ENCODE measurements at regions not wholly inside any gene's neighbourhood (a gene's known extent, or its start where the extent isn't known, plus 50 kb on each side); places are given as distances from the start of the nearest gene placed in this dataset.

GRCh38 chr16:18059577-18059976 is 277.0 kb downstream of the NPIPA8 start:
- H3K27me3 Mint-ChIP-seq = peaks cover 11% of the 10 kb centered on the region
- ATAC-seq (ENCODE audit: low read depth) (no peak), DNase-seq (ENCODE audit: low spot score in 2 of 2) (no peak)
- no peak overlapping the region for H3K27ac Mint-ChIP-seq
- no peaks in the 10 kb centered on the region for H3K4me1 Mint-ChIP-seq
- peaks cover 6% of the 10 kb centered on the region for H3K9me3 Mint-ChIP-seq
- no peaks in the 10 kb centered on the region for H3K36me3 Mint-ChIP-seq
- no peak overlapping the region for H3K4me3 Mint-ChIP-seq

GRCh38 chr16:18059089-18059488 is 277.4 kb downstream of the NPIPA8 start:
- ATAC-seq (ENCODE audit: low read depth) = no peak

GRCh38 chr16:18055411-18055916 is 281.1 kb downstream of the NPIPA8 start:
- H3K27ac Mint-ChIP-seq = no peak overlapping the region
- H3K4me1 Mint-ChIP-seq = no peaks in the 10 kb centered on the region
- H3K4me3 Mint-ChIP-seq = no peak overlapping the region
- no peaks in the 10 kb centered on the region for H3K36me3 Mint-ChIP-seq
- DNase-seq (ENCODE audit: low spot score in 2 of 2) = no peak
- no peak for ATAC-seq (ENCODE audit: low read depth)
- H3K9me3 Mint-ChIP-seq = peaks cover 12% of the 10 kb centered on the region
- peaks cover 11% of the 10 kb centered on the region for H3K27me3 Mint-ChIP-seq

More at GRCh38 chr16:18059089-18059488, 277.4 kb downstream of the NPIPA8 start:
- H3K9me3 Mint-ChIP-seq = peaks cover 6% of the 10 kb centered on the region
- H3K36me3 Mint-ChIP-seq = no peaks in the 10 kb centered on the region
- no peak overlapping the region for H3K4me3 Mint-ChIP-seq
- H3K27ac Mint-ChIP-seq = no peak overlapping the region
- no peak for DNase-seq (ENCODE audit: low spot score in 2 of 2)
- no peaks in the 10 kb centered on the region for H3K4me1 Mint-ChIP-seq
- H3K27me3 Mint-ChIP-seq = peaks cover 11% of the 10 kb centered on the region

GRCh38 chr16:18050777-18051176 is 285.8 kb downstream of the NPIPA8 start:
- H3K4me3 Mint-ChIP-seq = no peak overlapping the region
- H3K36me3 Mint-ChIP-seq = no peaks in the 10 kb centered on the region
- H3K27ac Mint-ChIP-seq = no peak overlapping the region
- peaks cover 5% of the 10 kb centered on the region for H3K9me3 Mint-ChIP-seq
- DNase-seq (ENCODE audit: low spot score in 2 of 2) = no peak
- no peak for ATAC-seq (ENCODE audit: low read depth)
- no peaks in the 10 kb centered on the region for H3K4me1 Mint-ChIP-seq
- H3K27me3 Mint-ChIP-seq = peaks cover 6% of the 10 kb centered on the region

GRCh38 chr16:18050234-18050633 is 286.3 kb downstream of the NPIPA8 start:
- DNase-seq (ENCODE audit: low spot score in 2 of 2) (no peak), ATAC-seq (ENCODE audit: low read depth) (no peak)
- H3K4me3 Mint-ChIP-seq = no peak overlapping the region
- H3K4me1 Mint-ChIP-seq = no peaks in the 10 kb centered on the region
- peaks cover 6% of the 10 kb centered on the region for H3K27me3 Mint-ChIP-seq
- H3K9me3 Mint-ChIP-seq = peaks cover 5% of the 10 kb centered on the region
- H3K27ac Mint-ChIP-seq = no peak overlapping the region
- H3K36me3 Mint-ChIP-seq = no peaks in the 10 kb centered on the region

- no peak overlapping the region for H3K4me3 Mint-ChIP-seq
- peaks cover 6% of the 10 kb centered on the region for H3K27me3 Mint-ChIP-seq
- no peak for ATAC-seq (ENCODE audit: low read depth)
- H3K36me3 Mint-ChIP-seq = no peaks in the 10 kb centered on the region
- H3K4me1 Mint-ChIP-seq = no peaks in the 10 kb centered on the region
- no peak for DNase-seq (ENCODE audit: low spot score in 2 of 2)
- H3K27ac Mint-ChIP-seq = no peak overlapping the region
- peaks cover 5% of the 10 kb centered on the region for H3K9me3 Mint-ChIP-seq
Measured at GRCh38 chr16:18049547-18050133, 286.9 kb downstream of the NPIPA8 start.

GRCh38 chr16:18048853-18049546 is 287.5 kb downstream of the NPIPA8 start:
- H3K27me3 Mint-ChIP-seq = peaks cover 6% of the 10 kb centered on the region
- ATAC-seq (ENCODE audit: low read depth) = no peak
- DNase-seq (ENCODE audit: low spot score in 2 of 2) = no peak
- peaks cover 5% of the 10 kb centered on the region for H3K9me3 Mint-ChIP-seq
- no peak overlapping the region for H3K27ac Mint-ChIP-seq
- H3K4me3 Mint-ChIP-seq = no peak overlapping the region
- H3K4me1 Mint-ChIP-seq = no peaks in the 10 kb centered on the region
- H3K36me3 Mint-ChIP-seq = no peaks in the 10 kb centered on the region

GRCh38 chr16:18047761-18048160 is 288.8 kb downstream of the NPIPA8 start:
- ATAC-seq (ENCODE audit: low read depth) (no peak), DNase-seq (ENCODE audit: low spot score in 2 of 2) (no peak)
- no peak overlapping the region for H3K4me3 Mint-ChIP-seq
- no peaks in the 10 kb centered on the region for H3K4me1 Mint-ChIP-seq
- H3K27ac Mint-ChIP-seq = no peak overlapping the region
- no peaks in the 10 kb centered on the region for H3K36me3 Mint-ChIP-seq
- peaks cover 6% of the 10 kb centered on the region for H3K27me3 Mint-ChIP-seq
- peaks cover 2% of the 10 kb centered on the region for H3K9me3 Mint-ChIP-seq

GRCh38 chr16:18045356-18045755 is 291.2 kb downstream of the NPIPA8 start:
- Mint-ChIP-seq H3K36me3 (no peaks in the 10 kb centered on the region), H3K4me3 (no peak overlapping the region), H3K27ac (no peak overlapping the region), H3K9me3 (no peaks in the 10 kb centered on the region), H3K4me1 (no peaks in the 10 kb centered on the region), H3K27me3 (peaks cover 9% of the 10 kb centered on the region)
- DNase-seq (ENCODE audit: low spot score in 2 of 2) = no peak
- ATAC-seq (ENCODE audit: low read depth) = no peak

- Mint-ChIP-seq H3K27ac (no peak overlapping the region), H3K36me3 (no peaks in the 10 kb centered on the region), H3K4me1 (no peaks in the 10 kb centered on the region), H3K9me3 (peaks cover under 1% of the 10 kb centered on the region), H3K4me3 (no peak overlapping the region), H3K27me3 (peaks cover 6% of the 10 kb centered on the region)
- ATAC-seq (ENCODE audit: low read depth) (no peak), DNase-seq (ENCODE audit: low spot score in 2 of 2) (no peak)
Measured at GRCh38 chr16:18041864-18042834, 294.4 kb downstream of the NPIPA8 start.

GRCh38 chr16:18039931-18040330 is 296.6 kb downstream of the NPIPA8 start:
- no peak overlapping the region for H3K4me3 Mint-ChIP-seq
- H3K36me3 Mint-ChIP-seq = no peaks in the 10 kb centered on the region
- no peak for DNase-seq (ENCODE audit: low spot score in 2 of 2)
- no peaks in the 10 kb centered on the region for H3K4me1 Mint-ChIP-seq
- ATAC-seq (ENCODE audit: low read depth) = no peak
- no peak overlapping the region for H3K27ac Mint-ChIP-seq
- peaks cover 6% of the 10 kb centered on the region for H3K27me3 Mint-ChIP-seq
- H3K9me3 Mint-ChIP-seq = peaks cover 4% of the 10 kb centered on the region

GRCh38 chr16:18037051-18037450 is 299.5 kb downstream of the NPIPA8 start:
- Mint-ChIP-seq H3K27me3 (peaks cover 4% of the 10 kb centered on the region), H3K9me3 (peaks cover 4% of the 10 kb centered on the region), H3K4me3 (no peak overlapping the region), H3K36me3 (no peaks in the 10 kb centered on the region), H3K27ac (no peak overlapping the region), H3K4me1 (no peaks in the 10 kb centered on the region)
- ATAC-seq (ENCODE audit: low read depth) = no peak
- DNase-seq (ENCODE audit: low spot score in 2 of 2) = no peak

GRCh38 chr16:18024611-18025010 is 311.9 kb downstream of the NPIPA8 start:
- Mint-ChIP-seq H3K9me3 (peaks cover 2% of the 10 kb centered on the region), H3K36me3 (no peaks in the 10 kb centered on the region), H3K4me3 (no peak overlapping the region), H3K27ac (no peak overlapping the region), H3K27me3 (peaks cover 20% of the 10 kb centered on the region), H3K4me1 (no peaks in the 10 kb centered on the region)
- ATAC-seq (ENCODE audit: low read depth) = no peak
- DNase-seq (ENCODE audit: low spot score in 2 of 2) = no peak

GRCh38 chr16:18018376-18018775 is 318.2 kb downstream of the NPIPA8 start:
- Mint-ChIP-seq H3K9me3 (no peaks in the 10 kb centered on the region), H3K36me3 (no peaks in the 10 kb centered on the region), H3K27me3 (peaks cover 4% of the 10 kb centered on the region)

More at GRCh38 chr16:18018376-18018775, 318.2 kb downstream of the NPIPA8 start:
- DNase-seq (ENCODE audit: low spot score in 2 of 2) (no peak), ATAC-seq (ENCODE audit: low read depth) (no peak)
- H3K4me1 Mint-ChIP-seq = peaks cover 2% of the 10 kb centered on the region
- H3K4me3 Mint-ChIP-seq = no peak overlapping the region
- no peak overlapping the region for H3K27ac Mint-ChIP-seq

All from memory B cell (primary cell).